Mucosa of stomach (tissue), 1 donor: ENCODE measurements at regions not wholly inside any gene's neighbourhood (a gene's known extent, or its start where the extent isn't known, plus 50 kb on each side); places are given as distances from the start of the nearest gene placed in this dataset.

Experiments used
- H3K27me3 ChIP-seq: one replicate; pipeline ENCODE4 v1.7.0; 2013; ENCODE audit warnings: mild to moderate bottlenecking, low read length; ENCODE audit not compliant: control insufficient read depth, insufficient read depth
- H3K36me3 ChIP-seq: one replicate; pipeline ENCODE4 v1.7.0; 2013; ENCODE audit warnings: low read length; ENCODE audit not compliant: control insufficient read depth, insufficient read depth
- H3K4me1 ChIP-seq: one replicate; pipeline ENCODE4 v1.7.0; 2013; ENCODE audit warnings: mild to moderate bottlenecking, low read length; ENCODE audit not compliant: control insufficient read depth, insufficient read depth
- H3K4me3 ChIP-seq: one replicate; pipeline ENCODE4 v1.7.0; 2013; ENCODE audit warnings: low read length
- H3K9ac ChIP-seq: one replicate; pipeline ENCODE4 v1.7.0; 2013; ENCODE audit warnings: mild to moderate bottlenecking, low read length, moderate library complexity
- H3K9me3 ChIP-seq: one replicate; pipeline ENCODE4 v1.7.0; 2013; ENCODE audit warnings: mild to moderate bottlenecking, low read length, moderate library complexity; ENCODE audit not compliant: control insufficient read depth
- donor health status: Pancreatic carcinoma.

GRCh38 chr5:39513236-39513635, 88.5 kb upstream of the DAB2 start:
- no peaks in the 10 kb centered on the region for H3K27me3 ChIP-seq
- no peaks in the 10 kb centered on the region for H3K9me3 ChIP-seq
- no peak overlapping the region for H3K4me3 ChIP-seq
- H3K9ac ChIP-seq, result no peak overlapping the region
- H3K36me3 ChIP-seq, result no peaks in the 10 kb centered on the region
- no peaks in the 10 kb centered on the region for H3K4me1 ChIP-seq

DNA sequence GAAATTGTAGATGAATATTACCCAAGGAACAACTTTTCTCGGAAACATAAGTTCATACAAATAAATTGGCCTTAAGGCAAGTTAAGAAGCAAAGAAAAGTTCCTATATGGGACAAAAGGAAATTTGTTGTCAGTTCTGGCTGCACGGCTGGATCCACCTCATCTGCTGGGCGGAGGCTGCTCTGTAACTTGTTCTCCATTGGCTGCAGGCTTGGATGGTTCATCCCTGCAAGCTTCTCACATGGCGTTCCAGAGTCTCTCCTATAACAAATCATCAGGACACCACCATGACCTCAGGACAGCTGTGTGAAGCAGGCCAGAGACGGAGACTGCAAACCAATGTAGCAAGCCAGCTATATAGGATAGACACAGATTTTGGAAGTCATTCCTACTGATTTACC, 81.4 kb upstream of the DAB2 start:
- Histone ChIP-seq H3K4me1 (peaks cover 6% of the 10 kb centered on the region), H3K4me3 (no peak overlapping the region), H3K36me3 (no peaks in the 10 kb centered on the region), H3K27me3 (no peaks in the 10 kb centered on the region), H3K9ac (no peak overlapping the region), H3K9me3 (no peaks in the 10 kb centered on the region)

- Histone ChIP-seq H3K4me1 (peaks cover 6% of the 10 kb centered on the region), H3K9ac (no peak overlapping the region), H3K9me3 (no peaks in the 10 kb centered on the region), H3K4me3 (no peak overlapping the region), H3K36me3 (no peaks in the 10 kb centered on the region), H3K27me3 (no peaks in the 10 kb centered on the region)
Measured at GRCh38 chr5:39505791-39506190, 81.0 kb upstream of the DAB2 start.

DNA sequence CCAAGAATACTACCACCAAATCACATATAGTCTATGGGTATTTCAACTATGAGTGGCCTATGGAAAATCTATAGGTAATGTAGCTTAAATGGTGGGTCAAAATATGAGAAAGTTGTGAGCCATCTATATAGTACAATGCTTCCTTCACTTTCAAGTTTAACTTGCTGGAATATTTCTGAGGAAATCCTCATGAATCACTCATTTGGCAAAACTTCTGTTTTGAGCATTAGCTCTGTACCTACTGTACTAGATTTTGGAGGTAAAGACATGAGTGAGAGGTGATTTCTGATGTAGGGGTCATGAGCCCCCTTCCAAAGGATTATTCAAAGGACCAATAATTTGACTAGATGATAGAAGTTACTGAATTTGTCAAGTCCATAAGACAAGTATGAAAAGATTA, 80.6 kb upstream of the DAB2 start:
- H3K9me3 ChIP-seq, result no peaks in the 10 kb centered on the region
- H3K36me3 ChIP-seq, result no peaks in the 10 kb centered on the region
- peaks cover 6% of the 10 kb centered on the region for H3K4me1 ChIP-seq
- H3K4me3 ChIP-seq, result no peak overlapping the region
- H3K27me3 ChIP-seq, result no peaks in the 10 kb centered on the region
- no peak overlapping the region for H3K9ac ChIP-seq

- Histone ChIP-seq H3K36me3 (no peaks in the 10 kb centered on the region), H3K9ac (no peak overlapping the region), H3K27me3 (no peaks in the 10 kb centered on the region), H3K9me3 (no peaks in the 10 kb centered on the region), H3K4me1 (peaks cover 6% of the 10 kb centered on the region), H3K4me3 (no peak overlapping the region)
Measured at GRCh38 chr5:39503155-39503554, 78.4 kb upstream of the DAB2 start.

GRCh38 chr5:39502704-39503103, 77.9 kb upstream of the DAB2 start:
- H3K36me3 ChIP-seq, result no peaks in the 10 kb centered on the region
- no peak overlapping the region for H3K9ac ChIP-seq
- H3K4me3 ChIP-seq, result no peak overlapping the region
- H3K9me3 ChIP-seq, result no peaks in the 10 kb centered on the region
- peaks cover 6% of the 10 kb centered on the region for H3K4me1 ChIP-seq
- H3K27me3 ChIP-seq, result no peaks in the 10 kb centered on the region

- H3K9me3 ChIP-seq, result no peaks in the 10 kb centered on the region
- H3K9ac ChIP-seq, result no peak overlapping the region
- no peaks in the 10 kb centered on the region for H3K36me3 ChIP-seq
- no peaks in the 10 kb centered on the region for H3K27me3 ChIP-seq
- H3K4me3 ChIP-seq, result no peak overlapping the region
- H3K4me1 ChIP-seq, result peaks cover 6% of the 10 kb centered on the region
Measured at GRCh38 chr5:39501397-39501796, 76.6 kb upstream of the DAB2 start.

- Histone ChIP-seq H3K4me1 (peaks cover 6% of the 10 kb centered on the region), H3K9ac (no peak overlapping the region), H3K36me3 (no peaks in the 10 kb centered on the region), H3K4me3 (no peak overlapping the region), H3K9me3 (no peaks in the 10 kb centered on the region), H3K27me3 (no peaks in the 10 kb centered on the region)
Measured at GRCh38 chr5:39500551-39501175, 75.9 kb upstream of the DAB2 start.

- Histone ChIP-seq H3K9me3 (no peaks in the 10 kb centered on the region), H3K9ac (no peak overlapping the region), H3K4me1 (peaks cover 6% of the 10 kb centered on the region), H3K4me3 (no peak overlapping the region), H3K36me3 (no peaks in the 10 kb centered on the region), H3K27me3 (no peaks in the 10 kb centered on the region)
Measured at GRCh38 chr5:39498278-39498952, 73.6 kb upstream of the DAB2 start.

DNA sequence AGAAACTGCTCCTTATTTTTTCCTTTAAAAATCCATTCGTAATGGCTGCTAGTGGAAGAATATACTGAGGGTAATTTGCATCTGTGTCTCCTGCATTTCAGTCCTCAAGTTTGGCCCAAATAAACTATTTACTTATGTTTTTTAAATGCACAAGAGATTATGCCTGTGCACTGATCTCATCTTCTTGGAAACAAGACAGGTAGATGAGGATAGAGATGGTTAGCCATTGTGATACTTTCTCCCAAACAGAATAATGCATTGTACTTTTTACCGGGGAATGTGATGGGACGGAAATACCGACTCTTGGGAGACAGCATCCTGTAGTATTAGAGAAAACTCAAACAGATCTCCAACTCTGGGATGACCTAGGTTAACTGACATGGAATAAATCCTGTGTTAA, 72.5 kb upstream of the DAB2 start:
- H3K4me1 ChIP-seq, result peaks cover 5% of the 10 kb centered on the region
- no peak overlapping the region for H3K9ac ChIP-seq
- H3K27me3 ChIP-seq, result no peaks in the 10 kb centered on the region
- H3K9me3 ChIP-seq, result no peaks in the 10 kb centered on the region
- H3K36me3 ChIP-seq, result no peaks in the 10 kb centered on the region
- H3K4me3 ChIP-seq, result no peak overlapping the region

- Histone ChIP-seq H3K36me3 (no peaks in the 10 kb centered on the region), H3K27me3 (no peaks in the 10 kb centered on the region), H3K4me1 (no peaks in the 10 kb centered on the region), H3K9ac (no peak overlapping the region), H3K4me3 (no peak overlapping the region), H3K9me3 (no peaks in the 10 kb centered on the region)
Measured at GRCh38 chr5:39495227-39495626, 70.4 kb upstream of the DAB2 start.

GRCh38 chr5:39494534-39494933, 69.8 kb upstream of the DAB2 start:
- no peaks in the 10 kb centered on the region for H3K4me1 ChIP-seq
- no peak overlapping the region for H3K4me3 ChIP-seq
- no peak overlapping the region for H3K9ac ChIP-seq
- no peaks in the 10 kb centered on the region for H3K9me3 ChIP-seq
- no peaks in the 10 kb centered on the region for H3K36me3 ChIP-seq
- H3K27me3 ChIP-seq, result no peaks in the 10 kb centered on the region
